D721Med (cell line): ENCODE measurements at regions not wholly inside any gene's neighbourhood (a gene's known extent, or its start where the extent isn't known, plus 50 kb on each side); places are given as distances from the start of the nearest gene placed in this dataset.
"Not testable (repeated sequence)": the region's sequence is repeated elsewhere in the genome, so short reads cannot be mapped to it uniquely, and the experiment has no call there.

Source experiments
- DNase-seq: peaks from one replicate; pipeline ENCODE4 v3.0.0; 2011; ENCODE audit warnings: low spot score; ENCODE audit not compliant: insufficient read length
- FAIRE-seq: peaks from 2 replicates; lab custom pipeline; 2011; peaks lifted over from hg19 to GRCh38; lab: Jason Lieb, UNC
- CTCF ChIP-seq: IDR thresholded peaks from 2 replicates; pipeline ENCODE4 v1.5.1; 2012; ENCODE audit warnings: mild to moderate bottlenecking, control low read depth; ENCODE audit not compliant: insufficient read depth; ENCODE audit errors: missing control alignments

GRCh38 chr9:104319198-104319597 is 184.9 kb upstream of the OR13F1 start:
- FAIRE-seq (no peak), DNase-seq (no peak)
- no peak for TF ChIP-seq CTCF

- no peak for TF ChIP-seq CTCF
- FAIRE-seq (no peak), DNase-seq (no peak)
Observed at GRCh38 chr9:104319685-104320084, 184.4 kb upstream of the OR13F1 start.

GRCh38 chr9:104322596-104322995 is 181.5 kb upstream of the OR13F1 start:
- TF ChIP-seq CTCF: no peak
- FAIRE-seq (no peak), DNase-seq (no peak)

GRCh38 chr9:104323967-104324694 is 179.9 kb upstream of the OR13F1 start:
- not testable (repeated sequence) for DNase-seq, FAIRE-seq

- DNase-seq: no peak
- TF ChIP-seq CTCF: no peak
- FAIRE-seq: no peak
Observed at GRCh38 chr9:104326912-104327311, 177.2 kb upstream of the OR13F1 start.

- no peak for TF ChIP-seq CTCF
- FAIRE-seq (no peak), DNase-seq (no peak)
Observed at GRCh38 chr9:104329245-104329644, 174.8 kb upstream of the OR13F1 start.

GRCh38 chr9:104330841-104331240 is 173.2 kb upstream of the OR13F1 start:
- TF ChIP-seq CTCF: no peak
- FAIRE-seq (no peak), DNase-seq (no peak)
